ENCODE measurements at regions not wholly inside any gene's neighbourhood (a gene's known extent, or its start where the extent isn't known, plus 50 kb on each side); places are given as distances from the start of the nearest gene placed in this dataset.
"Not testable (repeated sequence)": the region's sequence is repeated elsewhere in the genome, so short reads cannot be mapped to it uniquely, and the experiment has no call there.

DNA sequence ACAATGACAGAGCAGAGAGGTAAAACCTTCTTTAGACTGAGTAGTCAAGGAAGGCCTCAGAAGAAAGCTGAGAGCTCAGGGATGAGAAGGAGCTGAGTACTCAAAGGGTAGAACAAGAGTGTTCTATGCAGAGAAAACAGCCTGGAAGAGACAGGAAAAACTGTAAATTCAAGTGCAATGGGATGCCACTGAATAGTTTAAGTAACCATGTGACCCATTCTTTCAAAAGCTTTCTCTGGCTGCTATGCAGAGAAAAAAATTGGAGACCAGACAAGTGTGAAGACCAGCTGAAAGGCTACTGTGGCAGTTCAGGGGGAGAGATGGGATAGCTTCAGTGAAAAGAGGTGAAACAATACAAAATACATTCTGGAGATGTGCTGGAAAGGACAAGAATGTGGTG is 61.3 kb upstream of the RNF38 start:
- no peak for DNase-seq

DNA sequence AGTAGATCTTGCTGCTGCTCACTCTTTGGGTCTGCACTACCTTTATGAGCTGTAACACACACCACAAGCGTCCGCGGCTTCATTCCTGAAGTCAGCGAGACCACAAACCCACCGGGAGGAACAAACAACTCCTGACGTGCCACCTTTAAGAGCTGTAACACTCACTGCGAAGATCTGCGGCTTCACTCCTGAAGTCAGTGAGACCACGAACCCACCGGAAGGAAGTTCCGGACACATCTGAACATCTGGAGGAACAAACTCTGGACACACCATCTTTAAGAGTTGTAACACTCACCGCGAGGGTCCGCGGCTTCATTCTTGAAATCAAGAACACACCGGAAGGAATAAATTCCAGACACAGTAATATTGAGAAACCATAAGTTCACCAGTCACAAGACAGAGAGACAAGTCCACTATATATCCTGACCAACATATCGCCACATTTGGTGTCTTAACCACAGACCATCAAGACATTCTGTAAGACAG is 58.4 kb upstream of the RNF38 start:
- DNase-seq: not testable (repeated sequence)

DNA sequence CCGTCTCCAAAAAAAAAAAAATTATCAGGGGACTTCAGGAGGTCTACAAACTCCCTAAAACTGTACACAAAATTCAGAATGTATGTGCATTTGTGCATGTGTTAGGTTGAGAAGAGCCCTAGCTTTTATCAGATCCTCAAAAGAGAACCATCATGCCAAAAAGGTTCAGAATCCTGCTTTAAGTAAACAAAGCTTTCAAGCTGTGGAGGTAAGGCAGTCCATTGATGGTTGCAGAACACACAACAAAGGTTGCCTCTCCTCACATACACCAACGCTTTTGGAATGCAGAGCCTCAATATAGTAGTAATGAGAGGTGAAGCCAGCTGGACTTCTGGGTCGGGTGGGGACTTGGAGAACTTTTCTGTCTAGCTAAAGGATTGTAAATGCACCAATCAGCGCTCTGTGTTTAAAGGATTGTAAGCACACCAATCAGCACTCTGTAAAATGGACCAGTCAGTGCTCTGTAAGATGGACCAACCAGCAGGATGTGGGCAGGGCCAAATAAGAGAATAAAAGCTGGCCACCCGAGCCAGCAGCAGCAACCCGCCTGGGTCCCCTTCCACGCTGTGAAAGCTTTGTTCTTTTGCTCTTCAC is 57.9 kb upstream of the RNF38 start:
- DNase-seq: no peak

DNA sequence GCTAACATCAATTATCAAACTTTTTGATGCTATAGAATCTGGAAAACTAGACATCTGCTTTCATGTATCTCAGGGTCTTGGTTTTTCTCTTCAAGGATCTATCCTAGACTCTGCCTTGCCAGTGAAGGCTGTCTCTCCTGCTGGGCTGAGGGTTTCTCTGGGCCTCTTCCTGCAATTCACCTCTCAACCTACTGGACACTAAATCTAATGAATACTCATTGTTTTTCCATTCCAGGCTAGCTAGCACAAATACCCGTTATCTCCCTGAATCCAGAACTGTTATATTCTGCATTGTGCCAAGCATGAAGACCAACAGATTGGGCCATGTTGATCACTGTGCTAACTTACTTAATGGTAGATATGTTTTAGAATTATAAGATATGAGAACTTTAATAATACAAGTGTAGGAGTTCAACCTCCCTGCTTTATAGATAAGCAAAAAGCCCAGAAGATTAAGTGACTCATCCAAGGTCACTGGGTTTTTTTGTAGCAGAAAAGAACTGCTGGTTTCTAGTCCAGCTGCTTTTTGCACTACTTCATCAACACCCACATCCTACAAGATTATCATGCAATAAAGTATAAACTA is 56.5 kb upstream of the RNF38 start:
- DNase-seq: no peak

DNA sequence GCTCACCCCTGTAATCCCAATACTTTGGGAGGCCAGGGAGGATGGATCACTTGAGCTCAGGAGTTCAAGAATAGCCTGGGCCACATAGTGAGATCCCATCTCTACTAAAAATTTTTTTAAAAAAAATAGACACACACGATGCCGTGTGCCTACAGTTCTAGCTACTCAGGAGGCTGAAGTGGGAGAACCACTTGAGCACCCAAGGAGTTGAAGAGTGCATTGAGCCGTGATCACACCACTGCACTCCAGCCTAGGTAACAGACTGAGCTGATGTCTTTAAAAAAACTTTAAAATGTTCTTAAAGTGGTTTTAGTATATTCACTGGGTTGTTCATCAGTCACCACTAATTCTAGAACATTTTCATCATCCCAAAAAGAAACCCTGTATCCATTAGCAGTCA is 51.9 kb upstream of the RNF38 start:
- DNase-seq: no peak

DNA sequence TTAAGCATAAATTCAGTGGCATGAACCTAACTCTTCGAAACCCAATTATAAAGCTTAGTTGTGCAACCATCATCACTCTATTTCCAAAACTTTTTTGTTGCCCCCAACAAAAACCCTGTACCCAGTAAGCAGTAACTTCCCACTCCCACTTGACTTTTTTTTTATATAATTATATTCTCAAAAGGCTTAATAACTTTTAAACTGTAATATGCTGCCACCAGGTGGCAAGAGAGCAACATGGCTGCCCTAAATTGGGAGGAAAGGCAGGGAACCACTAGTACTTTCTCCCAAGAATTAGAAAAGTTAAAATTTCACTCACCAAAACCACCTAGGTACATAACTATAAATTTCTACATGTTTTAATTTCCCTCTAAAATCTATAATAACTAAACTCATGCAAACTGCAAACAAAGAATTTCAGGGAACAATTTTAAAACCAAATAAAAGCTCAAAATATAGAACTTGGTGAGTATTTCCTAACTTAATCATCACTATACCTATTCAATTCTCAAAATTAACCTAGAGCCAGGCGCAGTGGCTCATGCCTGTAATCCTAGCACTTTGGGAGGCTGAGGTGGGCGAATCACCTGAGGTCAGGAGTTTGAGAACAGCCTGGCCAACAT is 50.2 kb upstream of the RNF38 start:
- DNase-seq: peak; percentile 58
